CD4-positive, alpha-beta T cell treated with Interleukin-15 for 1 hour (primary cell): ENCODE measurements at regions not wholly inside any gene's neighbourhood (a gene's known extent, or its start where the extent isn't known, plus 50 kb on each side); places are given as distances from the start of the nearest gene placed in this dataset.

Source experiments
- DNase-seq: peaks from one replicate; pipeline ENCODE4 v3.0.0-alpha.2; 2020

- no peak for DNase-seq
Observed at GRCh38 chr3:31008994-31009393, 114.5 kb upstream of the GADL1 start.

DNA sequence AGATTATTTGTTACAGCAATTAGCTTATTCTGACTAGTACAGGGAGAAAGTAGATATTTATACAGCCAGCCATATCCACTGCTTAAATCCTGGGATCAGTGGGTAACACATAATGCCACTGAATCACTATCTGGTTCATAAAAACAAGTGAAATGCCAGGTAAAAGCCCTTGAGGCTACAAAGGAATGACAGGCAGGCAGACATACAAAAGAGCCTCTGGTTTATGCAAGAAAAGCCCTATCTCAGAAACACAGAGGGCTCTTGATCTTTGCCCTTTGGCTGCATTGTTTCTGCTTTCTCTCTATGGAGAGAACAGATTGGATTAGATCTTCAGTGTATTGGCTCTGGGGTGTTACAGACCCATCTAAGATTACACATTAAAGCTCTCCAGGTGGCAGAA, 115.4 kb upstream of the GADL1 start:
- no peak for DNase-seq

DNA sequence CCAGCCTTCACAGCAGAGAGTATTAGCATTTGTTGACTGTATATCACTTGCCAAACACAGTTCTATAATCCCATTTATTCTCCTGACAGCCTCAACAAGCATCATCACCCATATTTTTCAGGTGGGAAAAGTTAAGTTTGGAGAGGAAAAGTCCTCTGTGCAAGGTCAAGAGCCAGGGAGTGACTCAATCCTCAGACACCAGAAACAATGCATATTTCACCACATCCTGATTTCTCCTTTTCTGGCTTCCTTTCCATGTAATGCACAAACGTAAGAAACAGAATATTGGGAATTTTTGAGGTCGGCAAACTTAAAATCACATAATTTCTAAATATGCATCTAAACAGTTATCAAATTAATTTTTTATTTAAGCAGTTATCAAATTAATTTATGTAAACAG, 116.0 kb upstream of the GADL1 start:
- no peak for DNase-seq

GRCh38 chr3:31011380-31011779, 116.9 kb upstream of the GADL1 start:
- DNase-seq: no peak

GRCh38 chr3:31013090-31013489, 118.6 kb upstream of the GADL1 start:
- DNase-seq: no peak

DNA sequence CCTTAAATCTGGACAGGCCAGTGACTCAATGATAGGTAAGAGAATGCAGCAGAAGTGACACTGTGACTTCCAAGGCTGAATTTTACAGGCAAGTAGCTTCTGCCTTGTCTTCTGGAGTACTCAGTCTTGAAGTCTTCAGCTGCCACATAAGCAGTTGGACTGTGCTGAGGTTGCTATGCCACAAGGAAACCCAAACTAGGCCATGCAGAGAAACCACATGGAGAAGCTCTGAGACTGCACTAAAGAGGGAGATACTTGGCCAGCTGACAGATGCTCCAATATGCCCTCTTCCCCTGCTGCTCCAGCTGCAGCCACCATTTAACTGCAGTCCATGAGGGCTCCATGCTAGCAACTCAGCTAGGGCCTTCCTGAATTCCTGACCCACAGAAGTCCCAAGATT, 119.4 kb upstream of the GADL1 start:
- DNase-seq: no peak

DNA sequence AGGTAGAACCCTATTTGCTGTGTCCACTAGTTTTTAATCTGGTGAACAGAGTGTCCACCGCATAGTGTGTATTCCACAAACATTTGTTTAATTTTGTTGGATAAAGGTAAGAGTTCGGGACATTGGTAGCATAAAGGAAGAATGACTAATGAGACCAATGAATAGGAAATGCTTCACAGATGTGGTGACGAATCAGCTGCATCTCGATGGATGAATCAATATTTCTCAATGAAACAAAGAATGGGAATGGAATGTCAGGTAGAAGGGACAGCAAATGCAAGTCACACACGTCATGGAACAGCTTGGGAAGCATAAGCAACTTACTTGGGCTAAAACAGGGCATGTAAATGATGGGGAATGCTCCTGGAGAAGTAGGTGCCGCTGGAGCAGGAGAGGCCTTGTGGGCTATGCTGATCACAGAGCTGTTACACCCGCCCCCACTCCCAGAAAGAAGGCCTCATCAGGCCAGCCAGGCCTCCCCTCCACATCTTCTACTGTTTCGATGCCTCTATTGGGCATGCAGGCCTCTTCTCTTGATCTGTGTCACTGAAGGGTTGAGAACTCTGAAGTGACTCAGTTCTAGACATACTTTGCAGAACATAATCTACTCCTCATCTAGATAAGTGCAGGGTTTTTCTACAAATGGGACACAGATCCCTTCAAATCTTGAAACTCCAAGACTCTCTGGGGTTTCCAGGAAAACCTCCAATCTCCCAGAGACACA, 120.0 kb upstream of the GADL1 start:
- no peak for DNase-seq

DNA sequence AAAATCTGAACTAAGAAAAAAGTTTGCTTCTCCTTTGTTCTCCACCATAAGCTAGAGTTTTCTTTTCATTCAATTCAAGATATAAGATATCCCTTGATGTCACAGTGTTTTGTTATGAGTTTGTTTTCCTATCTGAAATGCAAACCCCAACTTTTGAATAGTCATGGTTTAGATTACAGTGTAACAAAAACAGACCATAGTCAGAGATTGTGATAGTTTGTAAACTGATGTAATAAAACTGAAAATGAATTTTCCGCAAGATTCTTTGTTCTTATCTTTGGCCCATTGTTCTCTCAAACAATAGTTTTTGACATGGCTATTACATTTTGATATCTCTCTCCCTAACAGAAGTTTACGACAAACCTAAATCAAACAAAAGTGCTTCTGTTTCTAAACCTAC, 121.7 kb upstream of the GADL1 start:
- DNase-seq: no peak

DNA sequence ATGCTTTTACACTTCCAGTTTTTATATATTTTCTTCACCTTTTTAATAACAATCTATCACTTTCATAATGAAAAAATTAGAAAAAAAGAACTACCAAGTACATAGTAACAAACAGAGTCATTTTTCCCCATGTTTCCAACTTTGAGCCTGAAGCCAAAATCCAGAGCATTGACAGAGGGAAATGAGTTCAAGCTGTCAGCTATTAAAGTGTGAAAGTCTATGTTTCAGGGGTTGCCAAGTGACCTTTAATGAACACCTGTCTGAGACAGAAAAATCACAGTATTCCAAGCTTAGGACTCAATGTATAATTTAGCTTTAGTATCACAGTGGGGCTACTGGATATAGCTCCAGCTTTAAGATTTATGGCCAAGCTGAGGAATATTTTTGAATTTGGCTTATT, 128.3 kb upstream of the GADL1 start:
- no peak for DNase-seq

DNA sequence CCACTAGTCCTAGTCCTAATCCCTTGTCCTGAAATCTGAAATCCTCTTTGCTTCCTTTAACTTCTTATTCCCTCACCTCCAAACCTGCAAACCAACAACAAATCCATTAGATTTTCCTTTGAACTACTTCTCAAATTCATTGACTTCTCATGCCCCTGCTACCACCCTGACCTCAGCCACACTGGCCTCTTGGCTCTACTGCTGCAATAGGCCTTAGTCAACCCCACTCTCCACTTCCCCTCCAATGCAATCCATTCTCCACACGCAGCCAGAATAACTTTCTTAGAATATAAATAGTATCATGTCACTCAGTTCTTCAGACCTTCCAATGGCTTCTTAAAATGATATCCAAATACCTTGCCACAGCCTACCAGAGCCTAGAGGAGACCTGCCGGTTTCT, 131.1 kb upstream of the GADL1 start:
- no peak for DNase-seq

- no peak for DNase-seq
Observed at GRCh38 chr3:31027191-31027761, 132.8 kb upstream of the GADL1 start.

DNA sequence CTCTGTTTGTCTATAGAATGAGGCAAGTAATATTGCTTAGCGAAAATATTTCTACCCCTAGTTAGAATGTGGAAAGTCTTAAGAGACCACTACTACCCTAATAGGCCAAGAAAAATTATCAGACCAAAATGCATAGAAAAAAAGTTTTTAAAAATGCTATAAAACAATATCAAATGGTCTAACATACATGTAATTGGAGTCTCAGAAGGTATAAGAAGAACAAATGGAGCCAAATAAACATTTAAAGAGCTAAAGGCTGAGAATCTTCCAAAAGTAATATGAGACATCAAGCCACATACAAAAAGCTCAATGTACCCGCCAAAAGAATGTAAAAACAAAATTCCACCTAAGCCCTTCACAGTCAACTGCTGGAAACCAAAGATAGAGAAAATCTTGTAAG, 133.5 kb upstream of the GADL1 start:
- no peak for DNase-seq

DNA sequence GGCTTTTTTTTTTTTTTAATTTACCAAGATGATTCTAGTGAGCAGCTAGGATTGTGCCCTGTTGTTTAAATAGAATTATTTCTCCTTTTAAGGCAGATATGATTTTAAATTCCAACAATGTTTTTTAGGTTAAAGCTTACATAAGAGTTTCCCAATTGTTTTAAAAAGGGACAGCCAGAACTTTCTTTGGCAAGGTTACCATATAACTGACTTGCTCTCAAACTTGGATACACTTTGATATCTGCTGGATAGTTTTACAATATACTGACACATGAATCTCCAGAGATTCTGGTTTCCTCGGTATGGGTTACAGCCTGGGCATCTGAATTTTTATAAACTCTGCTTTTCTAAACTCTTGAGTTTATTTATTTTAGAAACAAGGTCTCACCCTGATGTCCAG, 134.3 kb upstream of the GADL1 start:
- no peak for DNase-seq

- no peak for DNase-seq
Observed at GRCh38 chr3:31029706-31030105, 135.2 kb upstream of the GADL1 start.

DNA sequence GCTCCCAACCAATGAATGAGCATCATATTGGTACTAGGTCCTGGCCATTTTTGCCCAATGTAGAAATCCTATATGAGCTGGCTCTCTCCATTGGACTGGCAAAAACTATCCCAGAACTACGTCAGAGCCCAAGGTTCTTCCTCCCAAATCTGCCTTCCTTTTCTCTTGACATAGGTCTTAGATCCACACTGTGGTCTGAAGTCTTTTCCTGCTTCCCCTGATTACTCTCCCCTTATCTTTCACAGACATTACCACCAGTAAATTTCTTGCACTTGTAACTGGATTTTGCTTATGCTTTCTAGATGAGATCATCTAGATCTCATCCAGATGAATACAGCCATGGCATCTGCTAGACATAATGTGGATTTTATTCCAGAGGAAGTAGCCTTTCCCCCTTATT, 141.2 kb upstream of the GADL1 start:
- DNase-seq: no peak

- no peak for DNase-seq
Observed at GRCh38 chr3:31038086-31038739, 143.8 kb upstream of the GADL1 start.

DNA sequence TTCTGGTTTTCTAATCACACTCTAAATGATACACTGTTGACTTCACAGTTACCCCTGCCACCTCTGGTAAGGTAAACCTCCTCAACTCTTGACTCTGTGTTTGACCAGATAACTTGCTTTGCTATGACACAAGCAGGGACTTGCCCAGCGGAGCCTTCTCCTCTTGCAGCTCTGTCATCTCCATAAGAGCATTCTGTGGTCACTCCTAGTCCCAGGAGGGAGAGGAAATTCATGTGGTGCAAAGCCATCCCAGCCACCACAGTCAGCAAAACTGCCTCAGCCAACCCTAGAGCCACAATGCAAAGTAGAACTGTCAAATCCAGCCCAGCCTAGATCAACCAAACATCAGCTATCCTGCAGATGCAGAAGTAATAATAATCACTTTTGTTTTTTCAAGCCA, 144.7 kb upstream of the GADL1 start:
- DNase-seq: no peak

DNA sequence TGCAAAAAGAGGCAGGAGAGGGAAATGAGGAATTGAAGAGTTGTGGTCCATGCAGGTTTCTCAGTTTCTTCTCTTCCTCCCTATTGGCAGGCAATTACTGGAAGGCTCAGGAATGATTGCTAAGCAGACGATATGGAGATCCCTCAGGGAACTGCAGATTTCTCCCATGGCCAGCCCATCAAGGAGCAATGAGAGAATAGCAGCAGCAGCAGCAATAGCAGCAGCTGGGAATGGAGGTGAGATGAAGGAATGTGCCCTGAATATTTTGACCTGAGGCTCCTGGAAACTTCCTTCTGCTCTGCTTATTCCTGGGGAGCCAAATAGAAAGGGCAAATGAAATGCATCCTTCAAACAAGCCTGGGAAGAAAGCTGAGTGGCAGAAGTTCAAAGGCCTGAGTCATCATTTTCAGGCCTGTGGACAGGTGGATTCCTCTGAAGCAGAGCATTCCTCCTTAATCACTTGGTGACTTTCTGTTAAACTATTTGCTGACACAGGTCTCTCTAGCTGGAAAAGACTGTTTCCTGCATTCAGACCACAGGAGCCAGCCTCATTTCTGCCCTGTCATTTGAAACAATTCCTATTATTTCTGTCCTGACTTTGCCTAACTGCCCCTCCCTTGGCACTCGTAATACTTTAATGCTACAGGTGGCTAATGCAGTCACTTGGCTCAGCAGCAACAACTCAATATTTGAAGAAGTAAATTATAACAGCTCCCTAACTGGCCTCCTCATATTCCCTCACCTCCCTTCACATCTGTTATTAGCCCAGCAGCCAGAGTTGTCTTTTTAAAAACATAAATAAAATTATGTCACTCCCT, 146.9 kb upstream of the GADL1 start:
- DNase-seq: no peak

DNA sequence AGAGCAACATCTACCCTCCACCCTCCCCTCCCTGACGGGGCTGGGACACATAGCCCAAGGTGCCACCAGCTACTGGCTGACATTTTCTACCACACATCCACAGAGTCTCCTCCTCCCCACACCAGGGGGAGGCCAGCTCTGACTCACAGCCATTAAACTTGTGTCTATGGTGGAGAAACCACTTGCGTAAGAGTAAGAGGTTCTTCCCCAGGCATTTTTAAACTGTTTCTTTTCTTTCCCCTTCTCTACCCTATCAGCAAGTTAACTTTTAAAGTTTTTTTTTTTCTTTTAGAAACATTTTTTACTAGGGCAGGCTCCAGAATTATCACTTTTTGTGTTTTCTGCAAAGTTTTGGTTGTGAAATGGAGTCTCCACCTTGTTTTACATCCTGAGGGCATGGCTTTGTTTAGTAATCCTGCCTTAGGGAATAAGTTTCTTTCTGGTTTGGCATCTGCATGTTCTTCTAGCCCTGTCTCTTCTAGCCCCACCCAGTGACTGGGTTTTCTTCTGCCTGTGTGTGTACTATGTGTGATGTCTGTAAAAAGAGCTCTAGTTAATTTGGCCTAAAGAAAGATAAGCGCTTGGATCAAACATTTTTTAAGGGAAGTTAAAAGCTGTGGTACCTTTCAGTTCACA, 148.8 kb upstream of the GADL1 start:
- DNase-seq: no peak

GRCh38 chr3:31047673-31048072, 153.2 kb upstream of the GADL1 start:
- no peak for DNase-seq

DNA sequence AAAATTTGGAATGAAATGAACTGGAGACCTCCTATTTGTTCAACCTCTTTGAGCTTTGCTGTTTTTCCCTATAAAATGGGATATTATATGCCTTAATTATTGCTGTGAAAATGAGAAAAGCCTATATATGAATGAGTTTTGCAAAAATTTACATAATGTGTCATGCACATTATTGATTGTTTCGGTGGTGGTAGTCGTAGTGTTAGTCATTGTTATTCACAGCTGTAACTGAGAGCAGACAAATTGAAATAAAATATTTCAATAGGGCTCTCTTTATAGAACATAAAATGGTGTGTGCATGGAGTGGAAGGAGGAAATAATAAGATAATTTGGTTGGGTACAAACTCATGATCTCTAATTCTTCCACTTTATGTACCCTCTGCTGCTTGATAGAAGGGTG, 153.7 kb upstream of the GADL1 start:
- DNase-seq: no peak

- no peak for DNase-seq
Observed at GRCh38 chr3:31050296-31050695, 155.8 kb upstream of the GADL1 start.

DNA sequence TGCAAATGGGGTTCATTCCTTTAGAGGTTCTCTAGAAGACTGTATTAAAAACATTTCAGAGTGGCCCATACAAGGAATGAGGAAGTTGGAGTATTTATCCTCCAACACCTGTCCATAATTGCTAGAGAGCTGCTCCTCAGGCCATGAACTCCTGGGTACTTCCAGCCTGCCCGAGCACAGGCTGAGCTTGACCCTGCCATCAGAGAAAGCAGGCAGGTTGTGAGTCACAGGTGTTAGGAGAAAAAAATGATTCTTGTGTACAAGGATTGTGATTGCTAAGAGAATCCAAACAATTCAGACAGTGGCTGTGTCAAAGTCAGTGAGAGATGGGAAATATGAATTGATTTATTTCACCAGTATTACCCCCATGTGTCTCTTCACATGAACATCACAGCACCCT, 156.8 kb upstream of the GADL1 start:
- no peak for DNase-seq
